Adrenal gland (tissue), 5 donors: ENCODE measurements at regions not wholly inside any gene's neighbourhood (a gene's known extent, or its start where the extent isn't known, plus 50 kb on each side); places are given as distances from the start of the nearest gene placed in this dataset.

Experiments
- POLR2A ChIP-seq, 2 donors: fragments of 450-650 bp; IDR thresholded peaks; one replicate each; pipeline ENCODE4 v1.6.1; 2017; ENCODE audit warnings: antibody characterized with exemption in 2 of 2, mild to moderate bottlenecking in 2 of 2, moderate library complexity in 1 of 2
- TF ChIP-seq, protein P1 (sequence below), 6 experiments: fragments of 450-650 bp in 4 of 6; fragments of 200-600 bp in 2 of 6; sonication (generic) in 1 of 6; IDR thresholded peaks; 1 replicate in 5 of 6; 2 replicates in 1 of 6; pipeline versions ENCODE4 v1.5.1 to v1.8.0; 2016 to 2021; ENCODE audit warnings: antibody characterized with exemption in 6 of 6, mild to moderate bottlenecking in 2 of 6, moderate library complexity in 1 of 6
- donor health status: DM: no; HTN: no; CAD: no.

DNA sequence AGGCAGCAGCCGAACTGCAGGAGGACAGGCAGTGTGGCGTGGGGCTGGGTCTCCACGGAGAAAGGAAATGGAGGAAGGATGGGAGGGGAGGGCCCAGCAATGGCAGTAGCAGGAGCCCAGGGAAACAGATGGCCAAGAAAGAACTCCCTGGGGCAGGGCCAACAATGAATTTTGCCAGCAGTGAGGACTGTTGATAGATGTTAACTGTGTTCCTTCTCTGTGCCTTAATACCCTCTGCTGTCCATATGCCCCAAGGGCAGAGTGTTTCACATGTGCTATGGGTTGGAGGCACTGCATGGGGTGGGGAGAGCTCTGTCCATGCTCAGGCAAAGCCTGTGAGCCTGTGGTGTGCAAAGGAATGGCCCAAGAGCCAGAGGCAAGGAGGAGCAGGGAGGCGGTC, 70.8 kb upstream of the POMGNT2 start:
- TF ChIP-seq, protein P1, sequence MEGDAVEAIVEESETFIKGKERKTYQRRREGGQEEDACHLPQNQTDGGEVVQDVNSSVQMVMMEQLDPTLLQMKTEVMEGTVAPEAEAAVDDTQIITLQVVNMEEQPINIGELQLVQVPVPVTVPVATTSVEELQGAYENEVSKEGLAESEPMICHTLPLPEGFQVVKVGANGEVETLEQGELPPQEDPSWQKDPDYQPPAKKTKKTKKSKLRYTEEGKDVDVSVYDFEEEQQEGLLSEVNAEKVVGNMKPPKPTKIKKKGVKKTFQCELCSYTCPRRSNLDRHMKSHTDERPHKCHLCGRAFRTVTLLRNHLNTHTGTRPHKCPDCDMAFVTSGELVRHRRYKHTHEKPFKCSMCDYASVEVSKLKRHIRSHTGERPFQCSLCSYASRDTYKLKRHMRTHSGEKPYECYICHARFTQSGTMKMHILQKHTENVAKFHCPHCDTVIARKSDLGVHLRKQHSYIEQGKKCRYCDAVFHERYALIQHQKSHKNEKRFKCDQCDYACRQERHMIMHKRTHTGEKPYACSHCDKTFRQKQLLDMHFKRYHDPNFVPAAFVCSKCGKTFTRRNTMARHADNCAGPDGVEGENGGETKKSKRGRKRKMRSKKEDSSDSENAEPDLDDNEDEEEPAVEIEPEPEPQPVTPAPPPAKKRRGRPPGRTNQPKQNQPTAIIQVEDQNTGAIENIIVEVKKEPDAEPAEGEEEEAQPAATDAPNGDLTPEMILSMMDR (IDR thresholded peaks at IDR 0.05), result no peak
- no peak for TF ChIP-seq POLR2A (IDR thresholded peaks at IDR 0.05)
